GOT3 (cell line): ENCODE measurements at regions not wholly inside any gene's neighbourhood (a gene's known extent, or its start where the extent isn't known, plus 50 kb on each side); places are given as distances from the start of the nearest gene placed in this dataset.
"Not testable (repeated sequence)": the region's sequence is repeated elsewhere in the genome, so short reads cannot be mapped to it uniquely, and the experiment has no call there.

Experiments
- DNase-seq: peaks from one replicate; lab custom pipeline; 2025; ENCODE audit warnings: mixed read lengths; lab: John Stamatoyannopoulos, UW

DNA sequence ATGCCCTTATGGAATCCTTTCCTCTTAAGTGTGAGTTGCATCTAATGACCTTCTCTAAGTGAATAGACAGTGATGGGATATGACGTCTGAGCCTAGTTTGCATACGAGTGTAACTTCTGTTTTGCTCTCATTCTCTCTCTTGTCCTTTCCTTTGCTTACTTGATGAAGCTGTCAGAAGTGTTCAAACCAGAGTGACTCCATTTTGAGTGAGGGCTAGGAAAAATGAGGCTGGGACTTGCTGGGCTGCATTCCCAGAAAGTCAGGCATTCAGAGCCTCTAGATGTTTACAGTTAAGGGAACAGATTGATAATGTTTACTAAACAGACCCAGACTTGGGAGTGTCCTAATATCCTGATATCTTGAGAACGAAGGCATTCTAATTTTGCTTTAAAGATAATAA, 311.2 kb upstream of the SOX4 start:
- DNase-seq = not testable (repeated sequence)

DNA sequence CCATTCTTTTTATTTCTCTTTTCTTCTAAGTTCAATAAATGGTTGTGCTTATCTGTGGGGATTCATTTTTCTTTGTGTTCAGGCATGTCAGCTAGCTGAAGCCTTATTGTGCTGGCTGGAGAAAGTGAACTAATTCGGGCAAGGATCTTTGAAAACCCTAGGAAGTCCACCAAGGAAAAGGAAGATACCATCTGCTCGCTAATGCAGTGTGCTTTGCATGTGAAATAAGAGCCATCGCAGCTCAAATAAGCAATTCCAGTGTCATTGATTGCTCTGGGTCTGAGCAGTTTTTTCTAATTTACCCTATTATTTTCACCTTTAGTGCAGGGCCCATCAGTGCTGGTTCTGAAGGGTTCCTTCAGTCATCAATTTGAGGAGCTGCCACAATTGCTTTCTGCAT, 309.4 kb upstream of the SOX4 start:
- no peak for DNase-seq

DNA sequence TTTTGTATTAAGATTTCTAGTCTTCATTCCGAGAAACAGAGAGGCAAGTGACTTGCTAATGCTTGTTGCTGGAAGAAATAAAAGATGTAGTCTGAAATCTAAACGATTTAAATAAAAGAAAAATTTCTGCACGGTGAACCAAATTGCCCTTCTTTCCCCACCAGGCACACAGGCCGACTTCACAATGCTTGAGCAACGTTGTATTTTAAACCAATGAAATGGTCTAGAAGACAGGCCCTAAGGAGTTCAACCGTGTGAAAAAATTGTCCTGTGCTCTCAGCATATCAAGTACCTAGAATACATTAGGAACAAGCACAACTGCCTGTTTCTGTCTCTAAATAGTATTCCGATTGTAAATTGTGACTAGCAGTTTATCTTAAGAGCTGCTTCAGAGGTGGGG, 308.8 kb upstream of the SOX4 start:
- DNase-seq = no peak

DNA sequence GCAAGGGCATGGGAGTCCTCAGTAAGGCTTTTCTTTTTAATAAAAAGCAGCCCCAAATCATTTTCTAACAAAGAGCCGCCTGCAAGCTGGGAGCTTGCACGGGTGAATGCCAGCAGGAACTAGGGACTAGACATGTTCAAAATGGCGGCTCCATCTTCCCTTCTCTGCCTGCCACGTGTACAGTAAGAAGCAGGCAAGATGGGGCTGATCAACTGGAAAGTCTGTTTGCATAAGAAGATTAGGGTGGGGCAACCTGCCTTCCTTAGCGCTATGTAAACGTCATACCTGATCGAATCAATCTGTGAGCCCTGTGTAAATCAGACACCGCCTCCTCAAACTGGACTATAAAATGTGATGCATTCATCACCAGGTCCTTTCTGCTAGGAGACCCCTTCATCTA, 299.4 kb upstream of the SOX4 start:
- no peak for DNase-seq

DNA sequence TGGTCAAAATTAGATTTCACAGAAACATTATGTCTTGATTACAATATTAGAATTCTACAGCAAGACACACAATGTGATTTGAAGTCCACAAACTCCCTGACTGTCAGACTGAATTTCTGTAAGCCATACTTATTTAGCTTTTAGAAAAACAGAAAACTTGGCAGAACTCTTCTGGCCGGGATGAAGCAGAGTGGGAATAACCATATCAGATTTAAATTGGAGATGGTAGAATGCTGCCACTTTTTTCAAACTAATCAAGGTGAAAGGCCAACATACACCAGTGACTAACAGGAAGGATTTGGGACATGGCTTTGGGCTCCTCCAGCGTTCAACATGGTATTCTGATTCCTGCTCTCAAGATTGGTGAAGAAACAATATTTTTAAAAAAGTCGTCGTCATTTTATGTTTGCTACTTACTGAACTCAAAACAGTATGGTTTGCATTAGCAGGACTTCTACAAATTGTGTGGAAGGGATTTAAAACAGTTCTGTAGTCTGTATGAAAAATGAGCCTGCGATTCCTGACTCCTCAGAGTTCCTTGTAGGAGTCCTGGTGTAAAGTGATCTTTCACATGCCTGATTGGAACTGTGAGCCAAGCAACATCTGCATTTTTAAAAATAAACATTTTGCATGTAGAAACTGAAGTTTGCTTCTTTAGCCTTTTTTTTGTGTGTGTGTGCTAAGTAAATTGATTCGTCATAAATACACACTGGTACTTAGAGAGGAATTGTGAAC, 297.9 kb upstream of the SOX4 start:
- DNase-seq = no peak

DNA sequence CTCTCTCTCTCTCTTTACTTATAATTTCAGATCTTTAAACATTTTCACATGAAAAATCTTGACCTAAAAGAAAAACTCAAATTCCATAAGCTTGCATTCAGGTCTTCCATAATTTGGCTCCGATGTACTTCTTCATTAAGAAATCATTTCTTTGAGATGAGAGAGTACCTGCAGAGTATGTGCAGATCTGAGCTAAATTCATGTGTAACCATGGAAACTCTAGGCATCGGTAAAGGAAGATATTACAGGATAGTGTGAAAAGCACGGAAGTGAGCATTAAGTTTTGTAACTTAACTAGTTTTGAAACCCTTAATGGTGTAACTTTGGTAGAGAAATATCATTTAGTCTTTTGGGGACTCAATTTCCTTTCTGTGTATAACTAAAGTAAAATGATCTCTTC, 295.9 kb upstream of the SOX4 start:
- DNase-seq = no peak

DNA sequence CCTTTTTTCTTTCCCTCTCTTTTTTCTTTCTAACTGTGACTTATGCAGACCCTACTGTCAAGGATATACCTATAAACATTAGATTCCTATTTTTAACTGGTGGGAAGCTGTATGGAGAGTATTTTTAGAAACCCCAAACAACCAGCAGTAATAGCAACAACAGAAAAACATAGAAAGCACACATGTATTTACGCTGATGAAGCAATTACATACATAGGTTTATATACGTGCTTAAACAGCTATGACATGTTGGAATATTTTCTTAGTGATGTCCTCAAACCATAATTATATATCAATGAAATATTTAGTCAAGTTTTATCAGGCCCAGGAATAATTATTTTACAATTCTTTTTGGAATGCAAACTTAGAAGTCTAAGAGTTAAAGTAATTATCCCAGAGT, 294.3 kb upstream of the SOX4 start:
- no peak for DNase-seq

DNA sequence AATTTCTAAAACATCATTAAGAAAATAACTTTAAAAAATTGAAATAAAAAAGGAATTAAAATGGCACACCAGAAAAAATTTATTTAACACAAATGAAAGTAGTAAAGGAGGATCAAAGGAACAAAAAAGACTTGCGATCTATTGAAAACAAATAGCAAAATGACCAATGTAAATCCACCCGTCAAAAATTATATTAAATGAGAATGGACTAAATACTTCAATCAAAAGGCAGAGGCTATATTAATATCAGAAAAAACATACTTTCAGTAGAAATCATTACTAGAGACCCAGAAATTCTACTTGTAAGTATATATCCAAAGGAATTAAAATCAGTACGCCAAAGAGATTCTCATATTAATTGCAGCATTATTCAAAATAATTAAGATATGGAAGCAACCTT, 293.1 kb upstream of the SOX4 start:
- no peak for DNase-seq

DNA sequence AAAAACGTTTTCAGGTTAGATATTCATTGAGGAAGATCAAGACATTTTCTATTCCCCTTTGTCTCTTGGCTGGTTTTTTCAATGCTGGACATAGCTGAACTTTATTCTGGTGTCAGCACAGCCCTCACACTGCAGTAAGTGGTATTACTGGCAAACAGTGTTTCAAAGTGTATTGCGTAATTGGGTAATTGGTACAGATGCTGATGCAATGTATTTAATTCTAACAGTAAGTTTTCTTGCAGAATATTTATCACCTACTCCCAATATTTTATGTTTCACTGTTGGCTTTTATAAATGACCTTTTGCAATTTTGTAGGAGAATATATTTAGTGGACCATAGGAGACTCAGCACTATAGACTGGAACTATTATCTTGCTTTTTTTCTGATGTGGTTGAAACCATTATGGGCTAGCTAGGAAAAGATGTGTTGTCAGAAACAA, 287.6 kb upstream of the SOX4 start:
- DNase-seq = no peak

DNA sequence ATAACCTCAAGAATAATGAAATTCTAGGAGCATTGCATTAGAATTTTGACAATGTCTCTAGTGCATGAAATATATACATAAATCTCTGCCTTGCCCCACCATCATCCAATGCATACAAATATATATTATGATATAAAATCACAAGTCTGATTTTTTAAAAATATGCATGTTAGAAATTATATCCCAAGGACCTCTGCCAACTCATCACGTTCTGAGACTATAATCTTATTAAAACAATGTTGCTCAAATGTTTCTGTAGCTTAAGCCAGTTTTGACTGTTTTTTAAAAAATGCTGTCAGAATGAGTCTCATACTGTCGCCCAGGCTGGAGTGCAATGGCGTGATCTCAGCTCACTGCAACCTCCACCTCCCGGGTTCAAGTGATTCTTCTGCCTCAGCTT, 287.0 kb upstream of the SOX4 start:
- no peak for DNase-seq

DNA sequence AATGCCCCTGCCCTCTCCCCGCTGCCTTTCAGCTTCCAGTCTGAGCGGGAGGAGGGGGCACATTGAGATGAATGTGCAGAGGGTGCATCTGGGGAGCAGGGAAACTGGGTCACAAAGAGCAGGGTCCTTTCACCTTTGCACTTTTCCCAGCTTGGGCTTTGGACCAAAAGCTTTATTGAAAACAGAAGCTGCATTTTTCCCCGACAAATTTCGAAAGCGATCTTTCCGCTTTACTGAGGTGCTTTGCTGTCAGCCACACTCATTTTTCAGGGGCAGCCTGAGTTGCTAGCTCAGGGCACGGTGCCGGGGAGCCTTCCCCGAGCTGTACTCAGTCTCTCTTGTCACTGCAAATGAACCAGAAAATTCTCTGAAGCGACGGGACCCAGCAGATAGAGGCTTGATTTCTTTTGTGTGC, 283.7 kb upstream of the SOX4 start:
- DNase-seq = no peak

DNA sequence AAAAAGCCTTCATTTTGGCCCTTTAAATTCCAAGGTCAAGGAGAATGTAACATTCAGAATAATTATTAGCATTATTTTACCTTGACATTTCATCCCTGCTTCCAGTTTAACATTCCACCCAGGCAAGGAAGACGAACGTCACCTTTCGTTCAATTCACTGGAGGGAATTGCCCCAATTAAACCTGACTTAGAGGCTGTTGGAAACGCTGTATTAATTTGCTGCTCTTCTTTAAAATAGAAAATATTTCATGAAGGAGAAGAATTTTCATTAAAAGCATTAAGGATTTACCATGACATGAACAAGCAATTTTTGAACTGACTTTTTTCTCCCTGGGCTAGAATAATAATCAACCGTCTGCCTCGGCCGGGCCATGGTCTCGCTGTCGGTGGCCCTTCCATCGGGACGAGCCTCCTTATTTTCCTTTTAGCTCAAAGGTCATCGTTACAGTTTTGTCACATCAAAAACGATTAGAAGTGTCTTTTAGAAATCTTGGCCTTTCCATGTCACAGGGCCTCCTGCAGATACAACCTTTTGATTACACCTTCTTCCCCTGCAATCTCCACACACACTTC, 282.9 kb upstream of the SOX4 start:
- DNase-seq = no peak

DNA sequence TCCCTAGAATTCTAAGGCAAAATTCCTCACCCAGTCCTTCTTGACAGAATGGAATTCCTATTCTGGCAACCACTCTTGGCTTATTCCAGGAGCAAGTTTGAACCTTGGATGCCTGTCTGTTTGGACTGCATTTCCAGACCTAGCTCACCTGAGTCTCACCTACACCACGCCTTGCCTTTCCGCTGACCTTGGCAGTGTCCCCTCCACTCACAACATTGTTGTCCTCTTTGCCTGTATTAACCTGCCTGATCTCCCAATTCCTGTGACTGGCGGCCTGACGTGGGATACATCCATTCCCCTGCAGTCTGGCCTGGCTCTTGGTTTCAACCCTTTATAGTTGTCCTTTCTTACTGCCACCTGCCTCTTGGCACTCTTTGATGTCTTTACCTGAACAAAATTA, 281.4 kb upstream of the SOX4 start:
- DNase-seq = no peak

DNA sequence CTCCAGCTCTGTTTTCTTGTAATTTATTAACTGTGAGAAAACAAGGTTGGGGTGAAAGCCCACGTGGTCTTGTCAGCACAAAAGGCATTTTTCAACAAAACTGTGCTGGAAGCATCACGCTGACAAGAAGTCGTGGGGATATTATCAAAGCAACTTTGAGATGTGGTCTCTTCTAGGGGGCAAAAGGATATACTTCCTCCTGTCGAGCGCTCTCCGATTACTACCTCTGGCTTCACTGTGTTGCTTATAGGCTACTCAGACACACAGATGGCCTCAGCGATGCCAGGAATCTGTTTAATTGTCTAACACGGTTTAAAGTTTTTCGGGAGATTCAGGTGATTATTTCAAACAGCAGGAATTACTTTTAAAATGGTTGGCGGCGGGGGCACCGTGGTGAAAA, 275.9 kb upstream of the SOX4 start:
- DNase-seq = no peak

DNA sequence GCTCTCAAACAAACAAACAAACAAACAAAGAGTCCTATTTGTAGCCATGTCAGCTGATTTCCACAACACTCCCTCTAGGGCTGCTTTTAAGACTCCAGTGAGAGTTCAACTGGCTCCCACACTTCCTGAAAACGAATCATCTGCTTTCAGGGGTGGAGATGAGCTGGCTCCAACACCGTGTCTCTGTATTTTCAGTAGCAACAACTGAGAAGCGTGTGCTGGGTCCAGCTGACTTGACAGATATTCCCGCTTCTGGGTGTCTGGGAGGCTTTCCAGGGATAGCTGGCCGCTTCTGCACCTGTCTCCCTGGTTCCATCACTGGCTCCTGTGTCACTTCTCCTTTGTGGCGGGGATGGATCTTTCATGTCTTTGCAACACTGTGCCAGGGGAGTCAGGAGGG, 272.5 kb upstream of the SOX4 start:
- DNase-seq = no peak

DNA sequence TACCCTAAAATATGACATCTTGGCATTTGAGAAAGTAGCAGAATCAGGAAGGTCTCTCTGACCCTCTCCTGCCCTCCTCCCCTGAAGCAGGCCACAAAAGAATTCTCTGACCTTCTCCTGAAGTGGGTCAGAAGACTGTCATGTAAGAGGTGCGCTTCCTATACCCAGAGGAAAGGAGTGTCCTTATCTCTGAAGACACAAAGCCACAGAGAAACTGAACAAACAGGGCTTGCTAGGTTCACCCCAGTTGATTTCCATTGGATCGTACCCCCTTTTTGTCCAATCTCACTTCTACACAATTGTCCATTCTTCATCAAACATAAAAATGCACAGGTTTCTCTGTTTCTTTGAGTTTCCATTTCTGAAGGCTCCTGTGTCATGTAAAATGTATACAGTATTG, 272.0 kb upstream of the SOX4 start:
- DNase-seq = no peak

DNA sequence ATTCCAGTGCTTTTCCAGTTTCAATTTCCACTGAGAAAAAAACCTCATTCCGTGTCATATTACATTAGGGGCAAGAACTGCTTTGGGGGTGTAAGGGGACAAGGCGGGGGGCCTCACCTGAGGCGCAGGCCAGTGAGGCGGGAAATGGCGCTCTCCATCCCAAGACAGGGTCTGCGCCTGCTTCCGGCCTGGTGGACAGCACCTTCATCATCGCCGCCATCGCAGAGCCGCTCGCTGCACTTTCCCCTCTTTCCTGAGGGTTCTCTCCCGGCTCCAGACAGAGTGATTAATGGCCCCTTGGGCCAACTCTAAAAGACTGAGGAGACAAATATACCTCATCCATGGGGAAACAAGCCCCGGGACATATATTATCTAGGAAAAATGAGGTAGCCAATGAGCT, 270.0 kb upstream of the SOX4 start:
- DNase-seq = no peak

DNA sequence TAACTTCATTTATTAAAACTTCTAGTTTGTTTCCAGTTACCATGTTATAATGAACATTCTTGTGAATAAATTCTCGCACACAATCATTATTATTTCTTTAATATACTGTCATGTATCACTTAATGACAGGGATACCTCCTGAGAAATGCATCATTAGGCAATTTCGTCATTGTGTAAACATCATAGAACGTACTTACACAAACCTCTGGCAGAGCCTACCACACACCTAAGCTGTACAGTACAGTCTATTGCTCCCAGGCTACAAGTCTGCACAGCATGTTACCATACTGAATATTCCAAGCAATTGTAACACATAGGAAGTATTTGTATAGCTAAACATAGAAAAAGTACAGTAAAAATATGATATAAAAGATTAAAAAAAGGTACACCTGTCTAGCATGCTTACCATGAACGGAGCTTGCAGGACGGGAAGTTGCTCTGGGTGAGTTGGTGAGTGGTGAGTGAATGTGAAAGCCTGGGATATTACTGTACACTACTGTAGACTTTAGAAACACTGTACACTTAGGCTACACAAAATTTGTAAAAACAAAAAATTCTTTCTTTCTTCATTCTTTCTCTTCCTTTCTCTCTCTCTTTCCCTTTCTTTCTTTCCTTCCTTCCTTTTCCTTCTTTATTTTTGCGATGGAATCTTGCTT, 268.2 kb upstream of the SOX4 start:
- no peak for DNase-seq

DNA sequence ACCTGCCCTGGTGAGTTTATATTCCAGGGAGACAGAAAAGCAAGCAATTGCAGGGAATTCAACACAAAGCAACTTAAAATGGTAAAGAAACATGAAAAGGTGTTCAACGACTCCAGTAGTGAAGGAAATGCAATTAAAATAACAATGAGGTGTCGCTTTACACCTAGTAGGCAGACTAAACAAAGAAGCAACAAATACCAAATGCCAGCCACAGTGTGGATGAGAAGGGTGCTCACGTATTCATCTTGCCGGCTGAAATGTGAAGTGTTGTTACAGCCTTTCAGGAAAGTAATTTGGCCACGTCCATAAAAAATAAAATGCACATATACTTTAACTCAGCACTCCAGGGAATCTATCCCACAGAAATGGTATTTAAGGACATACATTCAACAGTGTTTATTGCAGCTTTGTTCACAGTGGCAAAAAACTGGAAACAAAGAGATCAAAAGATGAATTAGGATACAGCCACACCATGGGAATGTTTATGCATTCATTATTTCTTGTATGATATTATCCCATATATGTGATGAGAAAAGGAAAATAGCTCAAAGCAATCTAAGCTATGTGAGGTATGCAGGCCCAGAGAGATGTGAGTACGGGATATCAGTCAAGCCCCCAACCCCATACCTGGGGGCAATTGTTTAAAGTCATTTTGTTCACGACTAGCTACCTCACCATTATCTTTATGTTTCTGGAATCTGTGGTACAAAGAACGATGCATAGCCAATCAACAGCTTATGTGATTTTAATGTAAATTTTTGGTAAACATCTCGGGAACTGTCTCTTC, 266.0 kb upstream of the SOX4 start:
- DNase-seq = no peak

DNA sequence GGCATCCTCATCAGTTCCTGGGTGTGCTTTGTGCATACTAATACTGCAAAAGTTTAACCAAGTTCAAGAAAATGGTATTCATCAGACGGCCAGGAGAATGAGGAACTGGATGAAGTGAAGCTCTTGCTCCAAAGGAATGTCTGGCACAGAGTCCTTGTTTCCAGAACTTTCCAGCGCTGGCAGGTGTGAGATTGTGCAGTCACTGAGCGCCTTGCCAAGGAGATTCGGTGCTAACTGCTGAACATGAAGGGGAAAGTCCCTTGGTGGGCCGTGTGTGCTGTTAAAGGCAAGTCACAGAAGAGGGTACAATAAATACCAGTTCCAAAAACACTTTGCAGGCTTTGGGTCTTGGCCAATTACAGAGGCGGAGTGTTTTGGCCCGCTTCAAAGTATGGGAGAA, 262.3 kb upstream of the SOX4 start:
- no peak for DNase-seq

DNA sequence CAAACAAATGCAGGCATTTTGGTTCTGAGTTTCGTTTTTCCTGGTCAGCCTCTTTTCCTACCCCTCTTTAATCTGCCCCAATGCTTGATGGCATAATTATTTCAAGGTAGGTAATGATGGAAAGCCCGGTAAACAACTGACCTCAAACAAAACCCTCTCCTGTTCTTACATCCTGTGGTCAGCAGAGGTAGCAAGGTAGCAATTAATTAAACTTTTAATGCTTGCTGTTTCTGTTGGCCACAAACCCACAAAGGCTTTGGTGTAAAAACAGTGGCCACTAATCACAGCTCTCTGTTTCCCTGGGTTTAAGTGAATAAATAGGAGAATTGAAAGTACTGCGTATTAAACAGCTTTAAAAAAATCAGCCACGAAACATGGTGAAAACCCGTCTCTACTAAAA, 261.5 kb upstream of the SOX4 start:
- DNase-seq = no peak

DNA sequence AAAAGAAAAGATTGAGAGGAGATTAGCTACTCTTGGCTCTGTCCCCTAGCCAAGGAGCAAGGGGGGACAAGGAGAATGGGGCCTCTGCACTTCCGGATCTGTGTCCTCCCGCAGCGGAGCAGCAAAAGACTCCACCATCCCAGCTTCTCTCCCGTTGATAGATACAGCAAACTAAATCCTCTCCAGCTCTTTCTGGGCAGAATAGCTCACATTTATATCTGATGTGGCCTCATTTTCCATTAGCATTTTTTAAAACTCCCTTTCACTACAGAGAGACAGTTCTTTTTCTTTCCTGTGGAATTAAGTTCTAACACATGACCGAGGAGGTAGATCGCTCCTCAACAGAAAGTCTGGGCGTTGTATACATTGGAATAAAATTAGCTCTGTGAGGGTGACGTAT, 260.9 kb upstream of the SOX4 start:
- no peak for DNase-seq

DNA sequence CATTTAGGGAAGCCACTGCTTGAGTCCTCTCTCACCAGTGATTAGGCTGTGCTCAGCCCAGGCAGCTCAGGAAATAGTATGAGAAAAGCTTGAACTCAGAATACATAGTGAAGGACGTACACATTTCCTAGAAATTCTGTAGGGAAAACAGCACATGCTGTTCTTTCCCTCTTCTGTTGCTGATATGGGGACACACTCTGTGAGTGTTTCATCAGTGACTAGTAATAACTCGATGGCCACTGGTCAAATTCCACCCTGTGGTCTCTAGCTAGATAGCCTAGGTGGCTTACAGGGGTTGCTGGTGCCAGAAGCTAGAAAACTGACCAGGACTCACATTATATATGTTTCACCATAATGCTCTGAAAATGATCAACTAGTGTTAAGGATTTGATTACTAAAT, 259.8 kb upstream of the SOX4 start:
- DNase-seq = no peak
